IMR-90 (cell line): ENCODE measurements at regions not wholly inside any gene's neighbourhood (a gene's known extent, or its start where the extent isn't known, plus 50 kb on each side); places are given as distances from the start of the nearest gene placed in this dataset.

Experiments
- ATAC-seq: fragments of 200-7000 bp; cut with Tn5 transposase; 2 replicates; pipeline ENCODE4 v1.9.1; 2020; ENCODE audit warnings: low read depth, mild to moderate bottlenecking, moderate library complexity
- BruUV-seq: library from RNA; stranded (reverse); fragments of 400-500 nt; replicated peaks from 2 replicates; lab custom pipeline; 2021; lab: Mats Ljungman, UMichigan
- CTCF ChIA-PET: fragments of 300-600 bp; formaldehyde crosslinking; extraction: SDS; loops from one replicate; lab custom pipeline; 2021; ENCODE audit warnings: antibody characterized with exemption; lab: Yijun Ruan, JAX
- POLR2A ChIA-PET: fragments of 300-600 bp; sonication (Branson Sonifier 250); formaldehyde crosslinking; loops from one replicate; lab custom pipeline; 2022; ENCODE audit warnings: antibody characterized with exemption; ENCODE audit not compliant: unreplicated experiment; lab: Charles Lee
- DNase-seq: peaks from one replicate; pipeline ENCODE4 v3.0.0; 2013
- H2AFZ ChIP-seq: replicated peaks from 2 replicates; pipeline ENCODE3; 2013; ENCODE audit warnings: low read length, mild to moderate bottlenecking; ENCODE audit not compliant: poor library complexity
- H2AK5ac ChIP-seq: 2 replicates; pipeline ENCODE4 v1.6.1; 2013; ENCODE audit warnings: low read depth, low read length, inconsistent platforms
- H2AK9ac ChIP-seq: replicated peaks from 2 replicates; pipeline ENCODE3; 2013; ENCODE audit warnings: mild to moderate bottlenecking, low read depth, low read length, moderate library complexity; ENCODE audit not compliant: poor library complexity
- H2BK120ac ChIP-seq: 2 replicates; pipeline ENCODE4 v1.6.1; 2013; ENCODE audit warnings: low read depth, low read length, inconsistent platforms
- H2BK15ac ChIP-seq: 3 replicates; pipeline ENCODE4 v1.6.1; 2013; ENCODE audit warnings: low read depth, low read length, inconsistent platforms
- H2BK20ac ChIP-seq: 2 replicates; pipeline ENCODE4 v1.6.1; 2013; ENCODE audit warnings: low read depth, mild to moderate bottlenecking, inconsistent platforms, low read length, moderate library complexity
- H2BK5ac ChIP-seq: 2 replicates; pipeline ENCODE4 v1.6.1; 2013; ENCODE audit warnings: mild to moderate bottlenecking, low read depth, low read length, inconsistent platforms; ENCODE audit not compliant: poor library complexity, severe bottlenecking
- H3K14ac ChIP-seq: replicated peaks from 2 replicates; pipeline ENCODE4 v1.6.1; 2013; ENCODE audit warnings: low read depth, low read length, inconsistent platforms
- H3K18ac ChIP-seq: 2 replicates; pipeline ENCODE4 v1.6.1; 2013; ENCODE audit warnings: low read depth, low read length, control low read depth
- H3K23ac ChIP-seq: 2 replicates; pipeline ENCODE4 v1.6.1; 2013; ENCODE audit warnings: low read depth, low read length, inconsistent platforms
- H3K27ac ChIP-seq: 2 replicates; pipeline ENCODE4 v1.5.1; 2013; ENCODE audit warnings: mild to moderate bottlenecking, control low read depth, low read length; ENCODE audit not compliant: insufficient read depth
- H3K27me3 ChIP-seq: 2 replicates; pipeline ENCODE4 v1.6.1; 2013; ENCODE audit warnings: low read length; ENCODE audit not compliant: control insufficient read depth, insufficient read depth
- H3K36me3 ChIP-seq: 2 replicates; pipeline ENCODE4 v1.6.1; 2013; ENCODE audit warnings: low read length, mixed read lengths; ENCODE audit not compliant: control insufficient read depth, insufficient read depth
- H3K4ac ChIP-seq: 2 replicates; pipeline ENCODE4 v1.6.1; 2013; ENCODE audit warnings: low read depth, low read length, inconsistent platforms
- H3K4me1 ChIP-seq: 2 replicates; pipeline ENCODE4 v1.6.1; 2013; ENCODE audit warnings: low read length, mixed read lengths; ENCODE audit not compliant: control insufficient read depth, insufficient read depth
- H3K4me2 ChIP-seq: 2 replicates; pipeline ENCODE4 v1.6.1; 2013; ENCODE audit warnings: low read depth, mild to moderate bottlenecking, control low read depth, low read length, moderate library complexity
- H3K4me3 ChIP-seq: 2 replicates; pipeline ENCODE4 v1.5.1; 2013; ENCODE audit warnings: low read depth, mild to moderate bottlenecking, control low read depth, low read length, moderate library complexity; ENCODE audit not compliant: insufficient read depth
- H3K56ac ChIP-seq: 2 replicates; pipeline ENCODE4 v1.6.1; 2013; ENCODE audit warnings: low read length, inconsistent platforms; ENCODE audit not compliant: insufficient read depth; ENCODE audit errors: extremely low read depth
- H3K79me1 ChIP-seq, 2 experiments: 2 replicates each; pipeline ENCODE4 v1.6.1; 2013; ENCODE audit warnings: low read length in 2 of 2, inconsistent platforms in 1 of 2, low read depth in 1 of 2
- H3K9ac ChIP-seq: 2 replicates; pipeline ENCODE4 v1.6.1; 2013; ENCODE audit warnings: low read depth, low read length, control low read depth
- H3K9me1 ChIP-seq: 2 replicates; pipeline ENCODE4 v1.6.1; 2013; ENCODE audit warnings: low read length, inconsistent platforms; ENCODE audit not compliant: insufficient read depth
- H3K9me3 ChIP-seq: 2 replicates; pipeline ENCODE4 v1.6.1; 2013; ENCODE audit warnings: low read length; ENCODE audit not compliant: control insufficient read depth, insufficient read depth
- H4K20me1 ChIP-seq: 2 replicates; pipeline ENCODE4 v1.6.1; 2013; ENCODE audit warnings: low read length, inconsistent platforms; ENCODE audit not compliant: insufficient read depth
- H4K5ac ChIP-seq: 2 replicates; pipeline ENCODE4 v1.6.1; 2013; ENCODE audit warnings: mild to moderate bottlenecking, low read depth, low read length, control low read depth
- H4K8ac ChIP-seq, 2 experiments: 2 replicates each; pipeline ENCODE4 v1.6.1; 2013; ENCODE audit warnings: low read depth in 2 of 2, low read length in 2 of 2, control low read depth in 1 of 2, inconsistent platforms in 1 of 2
- H4K91ac ChIP-seq: 2 replicates; pipeline ENCODE4 v1.6.1; 2013; ENCODE audit warnings: low read depth, low read length, inconsistent platforms; ENCODE audit not compliant: insufficient read depth
- CEBPB ChIP-seq: IDR thresholded peaks from 2 replicates; pipeline ENCODE4 v1.6.1; 2012; ENCODE audit warnings: low read depth, low read length, improper control_type of control experiment
- MXI1 ChIP-seq: IDR thresholded peaks from 2 replicates; pipeline ENCODE4 v1.6.1; 2012; ENCODE audit warnings: low read depth, mild to moderate bottlenecking, low read length, moderate library complexity, borderline replicate concordance
- WGBS, 2 experiments: methylation state at CpG; one replicate each; pipeline versions ENCODE4 v1.1.5 to v1.1.7; 2013; ENCODE audit warnings: missing lambda C conversion rate in 2 of 2; ENCODE audit not compliant: insufficient read length in 1 of 2; ENCODE audit errors: extremely low coverage in 2 of 2; 5-methylcytosine and 5-hydroxymethylcytosine counted together
- dilution Hi-C: fragments of 300-500 bp; cut with HindIII; formaldehyde crosslinking; loops from one replicate; pipeline ENCODE4 v1.14.3; 2018; ENCODE audit warnings: low sequenced_read_pairs; ENCODE audit not compliant: unreplicated experiment
- in situ Hi-C: fragments of 300-500 bp; cut with MboI; formaldehyde crosslinking; loops from 3 replicates; pipeline ENCODE4 v1.14.3; 2019; ENCODE audit warnings: low sequenced_read_pairs, inconsistent platforms, mixed read lengths
- intact Hi-C: fragments of 100-400 bp; cut with micrococcal nuclease; formaldehyde crosslinking; loops from 2 replicates; pipeline ENCODE4 v1.10.0; 2022

DNA sequence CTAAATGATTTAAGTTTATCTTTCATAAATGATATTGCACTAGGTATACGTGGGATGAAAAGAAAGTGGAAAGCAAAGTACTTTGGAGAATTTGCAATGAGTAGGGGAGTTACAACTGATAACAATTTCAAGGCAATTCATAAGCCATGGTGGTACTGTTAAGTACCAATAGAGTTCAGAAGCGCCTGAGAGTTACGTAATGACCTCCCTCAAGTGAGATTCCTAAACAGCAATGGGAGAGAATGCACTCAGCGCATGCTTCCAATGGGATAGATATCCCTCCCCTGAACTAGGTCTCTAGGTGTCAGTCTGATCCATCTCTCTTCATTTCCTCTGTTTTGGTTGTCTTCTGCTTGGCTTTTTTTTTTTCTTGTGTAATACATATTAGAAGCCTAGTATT lies 249.3 kb downstream of the NNT start:
- CTCF ChIA-PET, result no interaction called here
- in situ Hi-C loops, result no loop called here
- ATAC-seq, result no peak

More for the DNA sequence above, 249.3 kb downstream of the NNT start:
- Histone ChIP-seq H2BK20ac (no peak overlapping the region), H4K5ac (no peak overlapping the region), H3K9me3 (no peaks in the 10 kb centered on the region), H3K4me3 (no peak overlapping the region), H3K18ac (no peak overlapping the region), H3K79me1 (no peaks in the 10 kb centered on the region), H2BK15ac (no peak overlapping the region), H3K9me1 (no peaks in the 10 kb centered on the region), H3K4me1 (no peaks in the 10 kb centered on the region), H3K4ac (no peak overlapping the region), H3K56ac (no peak overlapping the region; the same call in 1 of the 2 replicates), H3K14ac (no peak overlapping the region), H3K4me2 (no peak overlapping the region), H2AK5ac (no peak overlapping the region), H2BK5ac (no peak overlapping the region), H2AK9ac (no peak overlapping the region), H4K8ac (no peak overlapping the region), H3K23ac (no peak overlapping the region), H3K36me3 (no peaks in the 10 kb centered on the region), H3K9ac (no peak overlapping the region), H2AFZ (no peak overlapping the region), H3K27me3 (no peaks in the 10 kb centered on the region), H3K27ac (no peak overlapping the region), H2BK120ac (no peak overlapping the region), H4K91ac (no peak overlapping the region), H4K20me1 (no peaks in the 10 kb centered on the region)
- no TSS peak for BruUV-seq
- WGBS, 2 experiments, result no CpG with 5 or more reads among the region's 4 CpGs
- TF ChIP-seq MXI1 (no peak), CEBPB (peak; percentile 53; the same call in 1 of the 2 replicates)
- intact Hi-C loops, result no loop called here
- POLR2A ChIA-PET, result no interaction called here
- dilution Hi-C loops, result no loop called here
- DNase-seq, result no peak
